OCI-LY7 (cell line): ENCODE measurements at regions not wholly inside any gene's neighbourhood (a gene's known extent, or its start where the extent isn't known, plus 50 kb on each side); places are given as distances from the start of the nearest gene placed in this dataset.
"Not testable (repeated sequence)": the region's sequence is repeated elsewhere in the genome, so short reads cannot be mapped to it uniquely, and the experiment has no call there.

Experiments used
- EZH2phosphoT487 ChIP-seq: fragments of 200-600 bp; sonication (generic); IDR thresholded peaks from 2 replicates; pipeline ENCODE4 v1.6.1; 2018; ENCODE audit warnings: low read depth, borderline replicate concordance, mild to moderate bottlenecking, mixed run types, antibody characterized with exemption, low read length, moderate library complexity, mixed read lengths
- TF ChIP-seq, protein P1 (sequence below): fragments of 200-600 bp; sonication (generic); conservative IDR thresholded peaks from 2 replicates; pipeline ENCODE4 v1.5.1; 2014; ENCODE audit warnings: mild to moderate bottlenecking, antibody characterized with exemption, low read length, moderate library complexity, mixed read lengths

- TF ChIP-seq, protein P1, sequence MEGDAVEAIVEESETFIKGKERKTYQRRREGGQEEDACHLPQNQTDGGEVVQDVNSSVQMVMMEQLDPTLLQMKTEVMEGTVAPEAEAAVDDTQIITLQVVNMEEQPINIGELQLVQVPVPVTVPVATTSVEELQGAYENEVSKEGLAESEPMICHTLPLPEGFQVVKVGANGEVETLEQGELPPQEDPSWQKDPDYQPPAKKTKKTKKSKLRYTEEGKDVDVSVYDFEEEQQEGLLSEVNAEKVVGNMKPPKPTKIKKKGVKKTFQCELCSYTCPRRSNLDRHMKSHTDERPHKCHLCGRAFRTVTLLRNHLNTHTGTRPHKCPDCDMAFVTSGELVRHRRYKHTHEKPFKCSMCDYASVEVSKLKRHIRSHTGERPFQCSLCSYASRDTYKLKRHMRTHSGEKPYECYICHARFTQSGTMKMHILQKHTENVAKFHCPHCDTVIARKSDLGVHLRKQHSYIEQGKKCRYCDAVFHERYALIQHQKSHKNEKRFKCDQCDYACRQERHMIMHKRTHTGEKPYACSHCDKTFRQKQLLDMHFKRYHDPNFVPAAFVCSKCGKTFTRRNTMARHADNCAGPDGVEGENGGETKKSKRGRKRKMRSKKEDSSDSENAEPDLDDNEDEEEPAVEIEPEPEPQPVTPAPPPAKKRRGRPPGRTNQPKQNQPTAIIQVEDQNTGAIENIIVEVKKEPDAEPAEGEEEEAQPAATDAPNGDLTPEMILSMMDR = not testable (repeated sequence)
- not testable (repeated sequence) for TF ChIP-seq EZH2phosphoT487
These were observed 3916.1 kb upstream of the OR11H1 start for GRCh38 chr22:11611876-11612275.
